CD4-positive, alpha-beta T cell treated with Interleukin-21 for 1 hour (primary cell): ENCODE measurements at regions not wholly inside any gene's neighbourhood (a gene's known extent, or its start where the extent isn't known, plus 50 kb on each side); places are given as distances from the start of the nearest gene placed in this dataset.

ENCODE experiments used
- DNase-seq: peaks from one replicate; pipeline ENCODE4 v3.0.0-alpha.2; 2020

DNA sequence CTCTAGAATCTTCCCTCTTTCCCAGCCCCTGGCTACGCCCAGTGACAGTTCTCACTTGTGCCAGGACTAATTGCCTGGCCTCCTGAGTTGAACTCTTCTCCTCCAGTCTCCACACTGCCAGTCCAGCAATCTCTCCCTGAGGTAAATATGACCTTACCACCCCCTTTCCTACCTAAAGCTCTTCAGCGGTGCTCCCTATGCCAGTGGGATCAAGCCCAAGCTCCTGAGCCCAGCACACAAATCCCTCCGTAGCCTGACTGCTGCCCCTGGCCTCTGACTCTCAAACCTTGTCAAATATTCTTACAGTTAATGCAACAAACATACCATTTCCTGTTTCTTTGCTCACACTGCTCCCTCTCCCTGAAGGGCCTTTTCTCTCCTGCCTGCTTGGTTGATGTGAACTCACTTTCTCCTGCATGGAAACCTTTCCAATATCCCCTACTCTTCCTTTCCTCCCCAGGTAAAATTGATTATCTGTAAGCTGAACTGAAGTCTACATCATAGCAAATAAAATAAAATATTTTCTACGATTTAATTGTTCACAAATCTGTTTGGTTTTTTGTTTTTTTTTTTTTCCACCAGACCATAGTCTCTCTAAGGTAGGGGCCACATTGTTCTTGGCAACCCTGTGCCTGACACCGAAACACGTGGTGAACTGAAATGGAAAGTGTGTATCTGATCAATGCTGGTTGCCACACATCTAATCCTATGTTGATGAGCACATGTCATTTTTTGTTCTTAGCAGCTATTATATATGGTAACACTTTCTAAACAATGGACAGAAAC is 147.5 kb downstream of the SLC38A6 start:
- DNase-seq, result no peak

DNA sequence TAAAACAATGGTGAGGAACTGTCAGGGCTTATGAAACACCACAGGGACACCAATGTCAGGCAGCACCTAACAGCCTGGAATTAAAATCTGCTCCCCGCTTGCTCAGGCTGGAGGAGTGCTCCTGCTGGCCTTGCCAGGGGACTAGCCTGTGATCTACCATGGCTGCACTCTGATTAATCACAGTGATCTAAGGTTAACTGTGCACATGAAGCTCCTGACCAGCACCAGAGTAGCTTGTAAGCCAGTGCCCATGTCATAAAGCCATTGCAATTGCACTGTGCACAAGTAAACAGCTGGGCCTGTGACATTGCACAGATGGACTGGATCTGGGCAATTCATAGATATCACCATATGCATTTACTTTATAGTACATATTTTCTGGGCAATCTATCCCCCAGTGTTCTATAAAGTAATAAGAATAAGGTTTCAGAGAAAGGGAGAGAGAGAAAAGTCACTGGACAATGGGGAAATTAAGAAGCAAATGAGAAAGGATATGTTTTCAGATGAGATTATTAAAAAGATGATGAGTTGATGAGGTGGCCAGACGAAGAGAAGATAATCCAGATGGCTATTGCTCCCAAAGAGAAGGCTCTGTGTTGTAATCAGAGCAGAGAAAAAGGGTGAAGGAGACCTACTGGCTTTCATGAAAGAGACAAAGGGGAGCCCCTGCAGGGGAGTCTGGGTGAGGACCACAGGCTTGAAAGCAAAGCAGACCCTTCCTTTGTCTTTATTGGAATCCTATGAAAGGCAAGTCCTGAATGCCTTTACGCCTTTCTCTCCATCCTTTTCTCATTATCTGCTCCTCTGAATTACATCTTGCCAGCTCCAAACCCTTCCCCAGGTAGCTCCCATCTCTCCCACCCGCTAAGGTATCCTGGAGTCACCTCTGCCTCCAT is 145.8 kb downstream of the SLC38A6 start:
- DNase-seq, result no peak

DNA sequence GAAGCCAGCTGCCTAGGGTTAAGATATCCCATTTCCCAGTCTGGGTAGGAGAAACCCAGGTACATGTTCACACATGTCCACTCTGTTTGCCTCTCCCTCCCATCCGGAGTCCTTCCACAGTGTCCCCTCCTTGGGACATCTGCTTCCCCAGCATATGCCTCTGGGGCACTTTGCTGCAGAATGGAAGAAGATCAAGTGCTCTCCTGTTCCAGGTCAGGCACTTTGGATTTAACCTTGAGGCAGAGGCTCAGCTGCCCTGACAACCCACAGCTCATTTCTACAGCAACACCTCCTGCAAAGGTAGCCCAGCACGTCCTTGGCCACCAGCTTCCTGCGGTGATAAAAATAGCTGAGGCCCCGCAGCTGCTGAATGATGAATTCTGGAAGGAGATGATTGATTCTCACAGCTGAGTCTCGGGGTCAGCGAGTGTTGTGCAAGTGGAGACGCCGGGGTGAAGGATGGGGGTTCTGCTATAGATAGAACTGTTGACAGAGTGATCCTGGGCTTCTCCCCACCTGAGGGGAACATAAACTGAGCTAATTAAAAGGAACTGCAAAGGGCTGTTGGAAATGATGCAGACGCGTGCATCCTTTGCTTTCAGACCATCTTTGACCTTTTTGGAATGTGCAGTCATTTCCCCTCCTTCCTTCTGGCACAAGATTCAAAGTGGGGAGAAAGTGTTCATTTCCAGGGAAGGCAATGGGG is 145.0 kb downstream of the SLC38A6 start:
- DNase-seq, result no peak

DNA sequence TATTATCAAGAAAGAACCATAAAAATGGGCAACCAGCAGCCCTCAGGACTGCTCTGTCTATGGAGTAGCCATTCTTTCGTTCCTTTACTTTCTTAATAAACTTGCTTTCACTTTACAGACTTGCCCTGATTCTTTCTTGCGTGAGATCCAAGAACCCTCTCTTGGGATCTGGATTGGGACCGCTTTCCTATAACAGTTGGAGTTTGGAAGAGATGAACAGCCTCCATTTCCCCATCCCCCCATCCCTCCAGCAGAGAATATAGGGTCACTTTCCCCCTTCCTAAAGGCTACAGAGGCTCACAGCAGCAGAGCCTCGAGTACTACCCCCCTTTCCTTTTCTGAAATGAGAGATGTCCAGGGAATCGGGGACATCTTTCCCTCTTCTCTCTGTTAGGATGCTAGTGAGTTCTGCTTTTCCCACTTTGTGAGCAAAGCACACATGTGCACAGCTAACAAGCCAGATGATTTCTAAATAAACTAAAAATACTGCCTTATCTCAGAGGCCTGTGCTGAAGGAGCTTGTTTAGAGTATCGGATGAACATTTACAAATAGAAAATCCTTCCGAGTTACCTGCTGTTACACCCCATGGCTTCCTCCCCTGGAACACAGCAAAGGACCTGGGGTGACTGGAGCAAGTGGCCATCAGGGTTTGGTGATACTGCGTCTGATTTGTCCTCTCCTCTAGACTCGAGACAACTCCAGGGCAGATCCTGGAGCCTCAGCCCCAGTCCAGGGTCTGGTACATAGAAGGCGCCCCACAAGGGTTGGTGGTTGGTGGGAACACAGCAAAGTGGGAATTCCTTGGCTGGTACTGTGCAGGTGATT is 144.2 kb downstream of the SLC38A6 start:
- DNase-seq, result no peak

DNA sequence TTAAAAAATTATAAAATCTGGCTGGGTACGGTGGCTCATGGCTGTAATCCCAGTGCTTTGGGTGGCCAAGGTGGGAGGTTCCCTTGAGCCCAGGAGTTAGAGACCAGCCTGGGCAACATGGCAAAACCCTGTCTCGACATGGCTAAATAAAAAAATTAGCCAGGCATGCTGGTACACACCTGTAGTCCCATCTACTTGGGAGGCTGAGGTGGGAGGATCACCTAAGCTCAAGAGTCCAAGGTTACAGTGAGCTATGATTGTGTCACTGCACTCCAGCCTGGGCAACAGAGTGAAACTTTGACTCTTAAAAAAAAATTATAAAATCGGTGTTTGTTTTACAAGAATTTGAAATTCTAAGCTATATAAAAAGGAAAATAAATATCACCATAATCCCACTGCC is 141.8 kb downstream of the SLC38A6 start:
- DNase-seq, result no peak

DNA sequence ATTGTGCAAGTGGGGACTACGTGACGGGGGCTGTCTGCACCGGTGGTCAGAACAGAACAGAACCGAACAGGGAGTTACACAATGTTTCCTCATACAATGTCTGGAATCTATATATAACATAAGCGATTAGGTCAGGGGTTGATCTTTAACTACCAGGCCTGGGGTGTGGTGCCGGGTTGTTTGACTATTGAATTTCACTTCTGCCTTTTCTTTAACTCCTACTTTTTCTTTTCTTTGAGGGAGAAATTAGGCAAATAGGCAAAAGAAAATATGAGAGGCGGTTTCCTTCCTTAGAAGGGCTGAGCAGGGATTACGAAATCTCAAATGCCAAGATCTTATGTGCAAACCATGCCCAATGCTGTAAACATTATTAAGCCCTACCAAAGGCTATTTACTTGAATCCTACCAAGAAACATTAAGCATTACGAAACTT is 140.3 kb downstream of the SLC38A6 start:
- DNase-seq, result no peak

DNA sequence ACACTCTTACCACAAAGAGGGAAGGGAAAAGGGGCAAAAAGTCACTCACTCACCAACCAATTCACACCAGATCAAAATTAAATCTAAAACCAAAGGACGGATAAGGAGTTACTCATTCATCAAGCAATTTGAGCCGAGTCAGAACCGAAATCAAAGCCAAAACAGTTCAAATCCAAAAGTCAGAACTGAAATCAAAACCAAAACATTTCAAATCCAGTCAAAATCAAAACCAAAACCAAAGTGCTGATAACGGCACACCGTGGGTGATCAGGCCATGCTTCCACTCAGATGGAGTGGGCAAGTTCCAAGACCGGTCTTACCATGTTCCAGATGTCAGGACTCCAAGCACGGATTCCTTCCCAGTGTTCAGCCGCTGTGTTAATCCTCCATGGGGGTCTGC is 139.5 kb downstream of the SLC38A6 start:
- DNase-seq, result no peak

DNA sequence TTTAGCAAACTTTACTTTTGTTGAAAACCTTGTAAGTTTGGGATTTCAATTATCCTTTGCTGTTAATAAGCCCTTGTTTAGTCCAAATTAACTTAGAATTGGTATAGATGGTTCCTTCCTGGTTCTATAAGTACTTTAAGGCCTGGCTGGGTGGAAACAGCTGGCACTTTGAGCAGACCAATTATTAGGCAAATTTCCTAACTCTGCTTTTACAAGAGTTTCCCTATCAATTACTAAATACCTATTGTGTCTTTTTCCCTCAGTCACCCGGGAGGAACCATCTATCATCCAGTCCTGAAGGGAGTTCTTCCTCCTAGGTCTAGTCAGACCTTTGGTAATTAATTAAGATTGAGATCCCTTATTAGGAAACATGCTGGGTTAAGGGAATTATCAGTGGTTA is 138.0 kb downstream of the SLC38A6 start:
- DNase-seq, result no peak

DNA sequence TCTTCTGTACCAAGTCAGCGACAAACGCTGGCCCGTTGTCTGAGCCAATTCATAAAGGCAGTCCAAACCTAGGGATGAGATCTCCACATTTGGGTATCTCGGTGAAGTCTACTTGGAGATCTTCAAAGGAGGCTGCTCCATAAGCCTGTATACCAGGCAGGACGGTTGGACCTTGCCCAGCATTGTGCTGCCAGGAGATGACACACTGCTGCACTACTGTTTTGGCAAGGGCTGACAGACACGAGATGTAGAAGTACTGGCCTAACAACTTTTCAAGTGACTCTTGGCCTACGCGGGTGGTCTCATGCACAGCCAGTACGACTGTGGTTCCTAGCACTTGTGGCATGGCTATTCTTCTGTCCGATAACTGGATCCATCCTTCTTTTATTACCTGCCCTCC is 135.3 kb downstream of the SLC38A6 start:
- no peak for DNase-seq

DNA sequence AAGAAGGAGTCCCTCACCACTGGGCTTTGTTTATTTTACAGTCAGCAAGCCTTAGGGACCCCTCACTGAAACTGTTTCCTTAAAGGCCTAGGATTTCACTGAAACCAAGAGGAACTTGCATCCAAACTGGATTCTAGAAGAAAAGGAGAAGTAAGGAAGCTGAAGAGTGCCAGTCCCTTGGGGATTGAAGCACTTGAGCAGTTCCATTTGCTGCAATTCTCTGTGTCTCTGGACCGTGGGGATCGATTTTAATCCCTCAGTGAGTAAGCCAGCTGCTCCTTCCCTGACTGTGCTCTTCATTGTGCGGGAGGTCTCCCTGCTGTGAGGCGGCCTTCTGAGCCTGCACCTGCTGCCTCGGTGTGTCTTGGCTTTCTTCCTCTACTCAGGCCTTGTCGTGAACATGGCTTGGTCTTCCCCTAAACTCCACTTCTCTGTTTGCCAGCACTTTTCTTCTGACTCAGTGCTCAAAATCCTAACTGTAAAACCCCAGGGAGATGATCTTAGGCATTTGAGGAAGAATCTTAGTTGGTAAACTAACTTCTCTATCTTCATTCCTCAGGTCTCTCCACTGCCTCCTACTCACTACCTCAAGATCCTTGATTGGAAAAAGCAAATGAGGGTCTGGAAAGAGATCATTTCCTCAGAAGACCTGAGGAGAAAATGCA is 132.6 kb downstream of the SLC38A6 start:
- DNase-seq, result no peak

DNA sequence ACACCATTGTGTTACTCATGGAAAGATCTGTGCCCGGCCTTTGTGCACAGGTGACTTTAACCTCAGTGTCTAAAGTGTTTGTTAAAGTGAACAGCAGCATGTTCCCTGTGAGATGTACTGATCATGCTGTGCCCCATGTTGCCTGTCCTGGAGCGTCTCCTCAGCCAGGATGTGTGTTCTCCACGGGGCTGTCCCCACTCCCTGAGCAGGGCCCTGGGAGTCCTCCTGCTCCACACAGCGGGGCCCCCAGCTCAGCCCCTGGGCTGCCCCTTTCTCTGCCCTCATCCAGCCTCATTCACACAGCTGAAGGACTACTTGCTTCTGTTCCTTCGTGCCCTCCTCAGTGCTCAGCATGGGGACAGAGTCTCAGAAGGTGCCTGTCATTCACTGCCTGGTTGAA is 131.5 kb downstream of the SLC38A6 start:
- DNase-seq, result no peak

DNA sequence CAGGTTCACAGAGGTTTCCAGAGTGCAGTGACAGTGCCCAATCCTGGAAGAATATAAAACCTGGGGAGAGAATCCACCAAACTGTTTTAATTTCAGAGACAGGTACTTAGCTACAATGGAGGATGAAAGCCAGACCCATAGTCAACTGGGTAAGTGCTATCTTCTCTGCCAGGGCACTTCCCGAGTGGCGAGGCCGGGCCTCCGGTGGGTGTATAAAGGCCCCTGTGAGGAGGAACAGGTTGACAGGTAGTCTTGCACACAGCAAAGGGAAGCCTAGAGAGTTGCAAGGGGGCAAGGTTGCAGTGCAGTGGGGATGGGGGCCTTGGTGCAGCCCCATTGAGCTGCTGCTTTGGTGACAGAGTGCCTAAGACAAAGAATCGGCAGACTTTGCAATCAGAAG is 130.7 kb downstream of the SLC38A6 start:
- DNase-seq, result no peak

DNA sequence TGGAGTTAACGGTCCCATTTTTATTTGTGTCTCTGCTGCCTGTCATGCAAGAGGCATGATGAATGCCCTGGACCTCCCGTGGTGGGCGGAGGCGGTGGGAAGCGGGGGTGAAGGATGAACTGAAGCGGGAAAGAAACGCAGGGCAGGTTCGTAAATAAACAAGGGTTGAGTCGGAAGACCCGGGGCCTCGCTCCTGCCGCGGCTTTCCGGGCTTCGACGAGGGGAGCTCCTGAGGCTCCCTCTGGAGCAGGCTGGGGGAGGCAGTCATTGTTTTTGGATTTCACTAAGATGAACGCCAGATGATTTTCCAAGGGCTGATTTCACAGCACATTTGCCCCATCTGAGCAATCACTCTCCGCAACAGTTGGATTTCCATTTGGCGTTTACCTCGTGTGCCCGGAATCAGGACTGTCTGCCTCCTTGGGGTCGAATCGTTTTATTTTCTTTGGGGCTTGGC is 130.2 kb downstream of the SLC38A6 start:
- no peak for DNase-seq

DNA sequence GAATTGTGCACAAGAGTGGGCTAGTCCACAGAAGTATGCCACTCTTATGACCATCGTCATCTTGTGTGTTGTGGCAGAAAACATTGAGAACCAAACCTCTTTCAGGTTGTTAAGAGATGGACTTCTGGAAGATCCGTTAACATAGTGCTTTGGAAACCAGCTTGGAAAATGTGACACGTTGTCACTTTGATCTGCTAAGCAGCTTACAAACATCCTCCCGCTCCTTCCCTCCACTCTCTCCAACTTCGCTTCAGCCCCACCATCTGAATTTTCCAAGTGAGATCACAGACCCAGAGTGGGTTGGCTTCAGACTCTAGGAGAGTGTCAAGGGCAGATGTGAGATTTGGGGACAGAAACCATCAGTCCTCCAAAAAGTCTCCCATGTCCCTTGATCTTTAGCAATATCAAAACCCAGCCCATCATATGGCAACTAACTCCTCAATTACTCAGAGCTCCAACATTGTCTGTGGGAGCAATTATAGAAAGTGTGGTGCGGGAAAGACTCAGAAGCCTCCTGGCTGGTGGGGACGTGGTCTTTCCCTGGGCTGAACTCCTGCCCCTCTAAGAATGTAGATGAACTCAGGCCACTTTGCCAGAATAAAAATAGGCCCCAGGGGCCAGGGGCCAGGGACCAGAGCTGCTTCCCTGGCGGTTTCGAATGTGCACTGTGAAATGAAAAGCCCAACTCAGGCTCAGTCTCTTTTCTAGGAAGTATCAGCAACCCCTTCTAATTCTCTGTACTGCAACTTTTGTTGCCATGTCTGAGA is 129.5 kb downstream of the SLC38A6 start:
- DNase-seq, result no peak

DNA sequence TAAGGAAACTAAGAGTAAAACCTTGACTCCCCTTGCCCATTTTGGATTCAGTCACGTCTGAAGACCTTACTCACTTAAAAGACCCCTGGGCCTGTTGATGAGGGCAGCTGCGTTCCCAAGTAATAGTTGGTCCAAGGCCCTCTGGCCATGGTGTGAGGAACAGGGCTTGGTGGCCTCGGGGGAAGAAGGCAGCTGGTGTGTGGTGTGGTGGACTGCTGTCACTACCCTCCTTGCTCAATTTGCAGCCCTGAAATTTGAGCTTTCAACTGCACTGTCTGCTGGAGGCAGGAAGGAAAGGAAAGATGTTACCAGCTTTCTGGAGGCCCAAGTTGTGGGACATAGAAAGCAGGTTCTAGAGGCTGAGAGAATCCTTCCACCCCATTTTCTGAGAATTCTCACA is 128.2 kb downstream of the SLC38A6 start:
- no peak for DNase-seq

DNA sequence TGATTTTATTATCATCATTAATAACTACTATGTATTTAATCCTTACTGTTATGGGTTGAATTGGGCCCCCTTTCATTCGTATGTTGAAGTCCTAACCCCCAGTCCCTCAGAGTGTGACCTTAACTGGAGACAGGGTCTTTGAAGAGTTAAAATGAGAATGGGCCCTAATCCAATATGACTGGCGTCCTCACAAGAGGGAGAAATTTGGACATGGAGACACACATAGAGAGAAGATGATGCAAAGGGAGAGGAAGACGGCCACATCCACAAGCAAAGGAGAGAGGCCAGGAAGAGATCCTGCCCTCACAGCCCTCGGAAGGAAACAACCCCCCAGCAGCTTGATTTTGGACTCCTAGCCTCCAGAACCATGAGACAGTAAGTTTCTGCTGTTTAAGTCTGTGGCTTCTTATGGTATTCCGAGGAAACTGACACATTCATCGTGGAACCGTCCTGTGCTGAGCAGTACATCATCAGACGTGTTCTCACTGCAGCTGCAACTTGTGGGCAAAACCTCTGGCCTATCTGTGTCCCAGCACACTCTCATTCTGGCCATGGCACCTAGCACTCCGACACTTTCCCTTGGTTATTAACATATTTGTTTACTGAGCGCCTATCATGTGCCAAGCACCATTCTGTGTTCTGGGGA is 127.6 kb downstream of the SLC38A6 start:
- DNase-seq, result no peak

DNA sequence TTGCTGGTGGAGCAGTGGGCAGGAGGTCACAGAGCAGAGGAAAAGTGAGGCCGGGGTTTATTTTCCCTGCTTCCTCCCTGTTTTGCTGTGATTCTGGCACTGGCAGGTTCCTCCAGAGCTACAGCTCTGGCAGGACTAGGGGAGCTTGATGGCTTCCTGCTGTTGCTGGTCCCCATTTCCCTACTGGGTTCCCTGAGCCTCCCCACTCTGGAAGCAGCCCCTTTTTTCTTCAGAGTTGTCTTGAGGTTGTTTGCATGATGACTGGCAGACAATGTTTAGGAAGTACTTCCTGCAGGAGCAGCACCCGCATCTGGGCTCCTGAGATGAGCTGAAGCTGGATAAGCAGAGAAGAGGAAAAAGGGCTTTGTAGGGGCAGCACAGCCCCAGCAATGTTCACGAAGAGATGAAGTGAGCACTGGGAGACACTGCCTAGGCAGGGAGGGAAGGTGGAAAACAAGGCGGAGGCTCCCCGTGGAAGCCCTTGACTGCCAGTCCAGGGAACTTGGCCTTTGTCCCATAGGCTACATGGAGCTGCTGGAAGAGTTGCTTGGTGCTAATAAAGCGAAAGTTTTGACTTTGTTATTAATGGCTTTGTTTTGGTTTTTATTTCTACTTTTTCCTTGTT is 126.9 kb downstream of the SLC38A6 start:
- no peak for DNase-seq

DNA sequence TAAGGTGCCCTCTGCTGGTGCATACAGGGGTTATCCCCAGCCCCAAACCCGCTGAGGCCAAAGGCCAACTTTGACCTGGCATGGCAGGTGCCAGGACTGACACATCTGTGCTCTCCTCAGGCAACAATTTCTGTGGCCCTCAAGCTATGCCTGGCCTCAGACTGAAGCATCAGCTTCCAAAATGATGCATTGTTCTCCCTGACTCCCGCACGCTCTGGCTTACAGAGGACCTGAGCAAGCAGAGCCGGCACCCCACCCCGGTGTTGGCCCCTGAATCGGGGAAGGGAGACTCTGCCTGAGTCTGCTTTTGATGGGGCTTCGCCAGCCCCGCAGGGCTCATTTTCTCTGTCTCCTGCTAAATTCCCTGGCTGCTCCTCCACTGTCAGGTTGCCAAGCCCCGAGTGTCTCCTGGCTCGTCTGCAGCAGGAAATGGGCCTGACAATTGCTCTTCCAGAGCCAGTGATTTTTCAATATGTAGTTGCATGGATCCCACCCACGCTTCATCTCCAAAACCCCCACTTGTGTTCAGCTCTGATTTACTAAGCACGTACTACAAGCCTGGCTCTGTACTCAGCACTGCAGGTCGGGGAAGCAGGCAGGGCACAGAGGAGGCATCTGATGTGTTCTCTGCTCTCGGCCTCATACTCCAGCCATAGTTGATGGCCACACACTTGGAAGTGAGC is 126.1 kb downstream of the SLC38A6 start:
- DNase-seq, result no peak

DNA sequence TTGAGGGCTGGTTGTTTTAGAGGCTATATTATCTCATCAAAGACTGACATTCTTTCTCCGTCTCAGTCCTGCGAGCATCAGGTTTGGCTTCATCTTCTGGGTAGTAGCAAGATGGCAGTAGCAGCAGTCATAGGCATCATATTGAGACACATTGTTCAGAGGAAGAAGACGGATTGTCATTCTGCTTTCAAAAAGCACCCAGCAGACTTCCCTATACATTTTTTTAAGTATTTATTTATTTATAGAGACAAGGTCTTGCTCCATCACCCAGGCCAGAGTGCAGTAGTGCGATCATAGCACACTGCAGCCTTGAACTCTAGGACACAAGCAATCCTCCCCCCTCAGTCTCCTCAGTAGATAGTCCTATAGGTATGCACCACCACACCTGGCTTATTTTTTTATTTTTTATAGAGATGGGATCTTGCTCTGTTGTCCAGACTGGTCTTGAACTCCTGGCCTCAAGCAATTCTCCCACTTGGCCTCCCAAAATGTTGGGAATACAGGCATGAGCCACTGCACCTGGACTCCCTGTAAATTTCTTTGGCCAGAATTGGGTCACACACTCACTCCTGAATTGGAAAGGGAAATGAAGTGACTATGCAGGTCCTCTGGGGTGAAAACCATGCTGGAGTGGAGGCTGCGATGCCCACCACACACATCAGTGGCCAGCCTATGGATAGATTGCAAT is 125.4 kb downstream of the SLC38A6 start:
- no peak for DNase-seq
